ENCODE measurements at regions not wholly inside any gene's neighbourhood (a gene's known extent, or its start where the extent isn't known, plus 50 kb on each side); places are given as distances from the start of the nearest gene placed in this dataset.

DNA sequence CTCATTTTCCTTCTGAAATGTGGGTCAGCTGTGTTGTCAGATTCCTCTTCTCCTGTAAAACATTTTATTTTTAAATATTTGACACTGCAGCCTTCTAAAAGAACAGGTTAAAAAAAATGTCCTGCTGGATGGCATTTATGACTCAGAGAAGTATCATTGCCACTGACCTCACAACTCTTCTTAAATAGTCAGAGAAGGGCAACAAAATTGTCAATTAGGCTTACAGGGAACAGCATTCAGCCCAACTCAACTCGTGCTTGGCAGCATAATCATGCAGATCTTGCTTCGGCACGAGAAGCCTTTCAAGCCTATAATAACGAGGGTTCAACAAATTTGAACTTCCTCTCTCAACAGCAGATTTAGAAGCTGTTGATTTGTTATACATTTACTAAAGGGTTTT is 296.7 kb upstream of the DACH1 start (continued):
- TF ChIP-seq, protein P1, sequence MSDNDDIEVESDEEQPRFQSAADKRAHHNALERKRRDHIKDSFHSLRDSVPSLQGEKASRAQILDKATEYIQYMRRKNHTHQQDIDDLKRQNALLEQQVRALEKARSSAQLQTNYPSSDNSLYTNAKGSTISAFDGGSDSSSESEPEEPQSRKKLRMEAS (IDR thresholded peaks at IDR 0.05) = no peak
- TF ChIP-seq, protein P2, sequence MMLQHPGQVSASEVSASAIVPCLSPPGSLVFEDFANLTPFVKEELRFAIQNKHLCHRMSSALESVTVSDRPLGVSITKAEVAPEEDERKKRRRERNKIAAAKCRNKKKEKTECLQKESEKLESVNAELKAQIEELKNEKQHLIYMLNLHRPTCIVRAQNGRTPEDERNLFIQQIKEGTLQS (IDR thresholded peaks at IDR 0.05) = no peak
- TF ChIP-seq ELF1 (IDR thresholded peaks at IDR 0.05; ENCODE audit: borderline replicate concordance, low read depth) (no peak), FOSL1 (IDR thresholded peaks at IDR 0.05; ENCODE audit: low read depth) (no peak)

DNA sequence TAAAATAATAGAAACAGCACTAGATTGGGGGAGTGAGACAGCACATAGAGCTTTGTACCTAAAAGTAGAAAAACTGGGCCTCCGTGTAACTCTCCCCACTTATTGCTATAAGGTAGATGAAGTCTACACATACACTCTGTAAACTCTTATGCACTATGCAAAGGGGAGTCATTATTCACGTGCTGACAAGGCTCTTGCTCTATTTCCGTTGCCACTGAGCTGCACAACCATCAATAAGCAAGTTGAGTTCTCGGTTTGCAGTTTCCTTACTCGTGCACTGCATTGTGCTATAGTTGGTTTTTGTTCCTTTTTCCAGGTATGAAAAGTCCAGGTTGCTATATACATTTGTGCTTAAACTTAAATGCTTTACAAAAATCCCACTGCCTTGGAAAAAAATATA is 294.0 kb upstream of the DACH1 start:
- intact Hi-C loops (cut with micrococcal nuclease) = no loop called here
- no peaks in the 10 kb centered on the region for H3K9me2 ChIP-seq (ENCODE audit: insufficient read depth)
- ChIA-PET POLR2A (no interaction called here), RAD21 (ENCODE audit: low non-redundant PET in 1 of 2, low total read pairs in 2 of 2, uncharacterized antibody in 2 of 2, unreplicated experiment in 2 of 2) (no interaction called here), CTCF (no interaction called here)
- H3K4me2 ChIP-seq (ENCODE audit: low read length) = no peak overlapping the region
- H4K20me1 ChIP-seq (ENCODE audit: insufficient read depth) = no peaks in the 10 kb centered on the region
- H3K27ac ChIP-seq (ENCODE audit: low read depth, low read length) = no peak overlapping the region
- BruUV-seq (replicated peaks) = no TSS peak
- H3K4me3 ChIP-seq (replicated peaks in 1 of 2; ENCODE audit: low read depth in 1 of 2, low read length in 2 of 2) = no peak overlapping the region
- no peak overlapping the region for H3K9ac ChIP-seq (ENCODE audit: low read length)
- TF ChIP-seq CEBPB (IDR thresholded peaks at IDR 0.05; ENCODE audit: low read depth) = no peak
- no peak for TF ChIP-seq SP1 (IDR thresholded peaks at IDR 0.05; ENCODE audit: low read depth)
- no peak for TF ChIP-seq JUND (IDR thresholded peaks at IDR 0.05)
- TF ChIP-seq SIN3A (IDR thresholded peaks at IDR 0.05; ENCODE audit: low read depth) = no peak
- no peak for TF ChIP-seq EGR1 (IDR thresholded peaks at IDR 0.05; ENCODE audit: low read depth)
- no peak for TF ChIP-seq ZNF274 (IDR thresholded peaks at IDR 0.05; ENCODE audit: low read depth, low read length)
- TF ChIP-seq, protein P3, sequence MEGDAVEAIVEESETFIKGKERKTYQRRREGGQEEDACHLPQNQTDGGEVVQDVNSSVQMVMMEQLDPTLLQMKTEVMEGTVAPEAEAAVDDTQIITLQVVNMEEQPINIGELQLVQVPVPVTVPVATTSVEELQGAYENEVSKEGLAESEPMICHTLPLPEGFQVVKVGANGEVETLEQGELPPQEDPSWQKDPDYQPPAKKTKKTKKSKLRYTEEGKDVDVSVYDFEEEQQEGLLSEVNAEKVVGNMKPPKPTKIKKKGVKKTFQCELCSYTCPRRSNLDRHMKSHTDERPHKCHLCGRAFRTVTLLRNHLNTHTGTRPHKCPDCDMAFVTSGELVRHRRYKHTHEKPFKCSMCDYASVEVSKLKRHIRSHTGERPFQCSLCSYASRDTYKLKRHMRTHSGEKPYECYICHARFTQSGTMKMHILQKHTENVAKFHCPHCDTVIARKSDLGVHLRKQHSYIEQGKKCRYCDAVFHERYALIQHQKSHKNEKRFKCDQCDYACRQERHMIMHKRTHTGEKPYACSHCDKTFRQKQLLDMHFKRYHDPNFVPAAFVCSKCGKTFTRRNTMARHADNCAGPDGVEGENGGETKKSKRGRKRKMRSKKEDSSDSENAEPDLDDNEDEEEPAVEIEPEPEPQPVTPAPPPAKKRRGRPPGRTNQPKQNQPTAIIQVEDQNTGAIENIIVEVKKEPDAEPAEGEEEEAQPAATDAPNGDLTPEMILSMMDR (IDR thresholded peaks at IDR 0.05 in 2 of 3, conservative IDR thresholded peaks at IDR 0.05 in 1 of 3; ENCODE audit: borderline replicate concordance in 1 of 3, insufficient read depth in 1 of 3, low read depth in 2 of 3, low read length in 2 of 3) = no peak
- no peak for TF ChIP-seq YY1 (IDR thresholded peaks at IDR 0.05; ENCODE audit: extremely low read depth, insufficient replicate concordance, low read depth, low read length)
- TF ChIP-seq EZH2phosphoT487 (IDR thresholded peaks at IDR 0.05; ENCODE audit: borderline replicate concordance) = no peak
- no peak for TF ChIP-seq RAD21 (IDR thresholded peaks at IDR 0.05; ENCODE audit: low read depth)
- TF ChIP-seq CBX3 (IDR thresholded peaks at IDR 0.05; ENCODE audit: low read depth) = no peak
- no peak for TF ChIP-seq FOSL1 (IDR thresholded peaks at IDR 0.05; ENCODE audit: low read depth)
- TF ChIP-seq, protein P4, sequence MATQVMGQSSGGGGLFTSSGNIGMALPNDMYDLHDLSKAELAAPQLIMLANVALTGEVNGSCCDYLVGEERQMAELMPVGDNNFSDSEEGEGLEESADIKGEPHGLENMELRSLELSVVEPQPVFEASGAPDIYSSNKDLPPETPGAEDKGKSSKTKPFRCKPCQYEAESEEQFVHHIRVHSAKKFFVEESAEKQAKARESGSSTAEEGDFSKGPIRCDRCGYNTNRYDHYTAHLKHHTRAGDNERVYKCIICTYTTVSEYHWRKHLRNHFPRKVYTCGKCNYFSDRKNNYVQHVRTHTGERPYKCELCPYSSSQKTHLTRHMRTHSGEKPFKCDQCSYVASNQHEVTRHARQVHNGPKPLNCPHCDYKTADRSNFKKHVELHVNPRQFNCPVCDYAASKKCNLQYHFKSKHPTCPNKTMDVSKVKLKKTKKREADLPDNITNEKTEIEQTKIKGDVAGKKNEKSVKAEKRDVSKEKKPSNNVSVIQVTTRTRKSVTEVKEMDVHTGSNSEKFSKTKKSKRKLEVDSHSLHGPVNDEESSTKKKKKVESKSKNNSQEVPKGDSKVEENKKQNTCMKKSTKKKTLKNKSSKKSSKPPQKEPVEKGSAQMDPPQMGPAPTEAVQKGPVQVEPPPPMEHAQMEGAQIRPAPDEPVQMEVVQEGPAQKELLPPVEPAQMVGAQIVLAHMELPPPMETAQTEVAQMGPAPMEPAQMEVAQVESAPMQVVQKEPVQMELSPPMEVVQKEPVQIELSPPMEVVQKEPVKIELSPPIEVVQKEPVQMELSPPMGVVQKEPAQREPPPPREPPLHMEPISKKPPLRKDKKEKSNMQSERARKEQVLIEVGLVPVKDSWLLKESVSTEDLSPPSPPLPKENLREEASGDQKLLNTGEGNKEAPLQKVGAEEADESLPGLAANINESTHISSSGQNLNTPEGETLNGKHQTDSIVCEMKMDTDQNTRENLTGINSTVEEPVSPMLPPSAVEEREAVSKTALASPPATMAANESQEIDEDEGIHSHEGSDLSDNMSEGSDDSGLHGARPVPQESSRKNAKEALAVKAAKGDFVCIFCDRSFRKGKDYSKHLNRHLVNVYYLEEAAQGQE (IDR thresholded peaks at IDR 0.05; ENCODE audit: low read depth) = no peak
- TF ChIP-seq EZH2 (IDR thresholded peaks at IDR 0.05) = no peak
- no peak for TF ChIP-seq ELF1 (IDR thresholded peaks at IDR 0.05; ENCODE audit: borderline replicate concordance, low read depth)
- TF ChIP-seq, protein P2 (IDR thresholded peaks at IDR 0.05) = no peak
- TF ChIP-seq POLR2AphosphoS5 (IDR thresholded peaks at IDR 0.05; ENCODE audit: low read depth, low read length) = no peak
- TF ChIP-seq ZFX (IDR thresholded peaks at IDR 0.05) = no peak
- no peak for TF ChIP-seq SRF (IDR thresholded peaks at IDR 0.05; ENCODE audit: low read depth)
- peaks cover 0 to 4% of the 10 kb centered on the region in 2 experiments; a peak in 1 of 4 replicates for H3K9me3 ChIP-seq (ENCODE audit: control insufficient read depth in 1 of 2, insufficient read depth in 1 of 2, low read depth in 1 of 2, low read length in 2 of 2)
- H3K4me1 ChIP-seq (ENCODE audit: control insufficient read depth in 1 of 2, insufficient read depth in 2 of 2, low read length in 2 of 2) = peaks cover 0 to 6% of the 10 kb centered on the region in 2 experiments; a peak in 1 of 4 replicates
- ATAC-seq (no peak), DNase-seq (ENCODE audit: low read depth, low spot score) (no peak)
- no peaks in the 10 kb centered on the region for H3K27me3 ChIP-seq (ENCODE audit: insufficient read depth, low read length)
- no peak overlapping the region for H2AFZ ChIP-seq (ENCODE audit: low read depth, low read length, poor library complexity, severe bottlenecking)
- no peaks in the 10 kb centered on the region for H3K36me3 ChIP-seq (ENCODE audit: control insufficient read depth in 1 of 2, insufficient read depth in 2 of 2, low read length in 2 of 2)
- no peaks in the 10 kb centered on the region for H3K79me2 ChIP-seq (ENCODE audit: insufficient read depth, low read length)
